Smooth muscle cell (in vitro differentiated cells): ENCODE measurements at regions not wholly inside any gene's neighbourhood (a gene's known extent, or its start where the extent isn't known, plus 50 kb on each side); places are given as distances from the start of the nearest gene placed in this dataset.

Source experiments
- DNase-seq: peaks from one replicate; lab custom pipeline; 2025; ENCODE audit not compliant: unreplicated experiment; lab: John Stamatoyannopoulos, UW
- H2AFZ ChIP-seq: fragments of 200-600 bp; sonication (generic); 2 replicates; pipeline ENCODE4 v1.6.0; 2016; ENCODE audit warnings: antibody characterized with exemption, low read depth, mild to moderate bottlenecking
- H3F3A ChIP-seq: fragments of 200-600 bp; sonication (generic); 2 replicates; pipeline ENCODE4 v1.6.0; 2017; ENCODE audit warnings: antibody characterized with exemption, low read depth
- H3K27ac ChIP-seq: fragments of 200-600 bp; sonication (generic); 2 replicates; pipeline ENCODE4 v1.5.1; 2016; ENCODE audit warnings: low read depth, mild to moderate bottlenecking
- H3K27me3 ChIP-seq: fragments of 200-600 bp; sonication (generic); 2 replicates; pipeline ENCODE4 v1.6.1; 2016; ENCODE audit warnings: low read depth, mild to moderate bottlenecking
- H3K36me3 ChIP-seq: fragments of 200-600 bp; sonication (generic); 2 replicates; pipeline ENCODE4 v1.5.1; 2016; ENCODE audit warnings: low read depth
- H3K4me1 ChIP-seq: fragments of 200-600 bp; sonication (generic); 2 replicates; pipeline ENCODE4 v1.5.1; 2016; ENCODE audit warnings: low read depth
- H3K4me2 ChIP-seq: fragments of 200-600 bp; sonication (generic); 2 replicates; pipeline ENCODE4 v1.6.0; 2016; ENCODE audit warnings: mild to moderate bottlenecking
- H3K4me3 ChIP-seq: fragments of 200-600 bp; sonication (generic); 2 replicates; pipeline ENCODE4 v1.5.1; 2016; ENCODE audit warnings: mild to moderate bottlenecking
- H3K79me2 ChIP-seq: fragments of 200-600 bp; sonication (generic); 2 replicates; pipeline ENCODE4 v1.6.0; 2016; ENCODE audit warnings: low read depth, mild to moderate bottlenecking
- H3K9ac ChIP-seq: fragments of 200-600 bp; sonication (generic); 2 replicates; pipeline ENCODE4 v1.6.0; 2016; ENCODE audit warnings: low read depth
- H3K9me3 ChIP-seq: fragments of 200-600 bp; sonication (generic); replicated peaks from 2 replicates; pipeline ENCODE4 v1.5.1; 2016; ENCODE audit warnings: low read depth
- H4K20me1 ChIP-seq: fragments of 200-600 bp; sonication (generic); 2 replicates; pipeline ENCODE4 v1.6.0; 2016; ENCODE audit warnings: low read depth
- WGBS: methylation state at CpG from one replicate; pipeline ENCODE4 v1.1.7; 2016; ENCODE audit warnings: low lambda C conversion rate; 5-methylcytosine and 5-hydroxymethylcytosine counted together
- TF ChIP-seq, protein P1 (sequence below): fragments of 200-600 bp; sonication (generic); IDR thresholded peaks from 2 replicates; pipeline ENCODE4 v1.5.1; 2017; ENCODE audit warnings: borderline replicate concordance, mild to moderate bottlenecking, antibody characterized with exemption; ENCODE audit not compliant: insufficient read depth, poor library complexity, severe bottlenecking

DNA sequence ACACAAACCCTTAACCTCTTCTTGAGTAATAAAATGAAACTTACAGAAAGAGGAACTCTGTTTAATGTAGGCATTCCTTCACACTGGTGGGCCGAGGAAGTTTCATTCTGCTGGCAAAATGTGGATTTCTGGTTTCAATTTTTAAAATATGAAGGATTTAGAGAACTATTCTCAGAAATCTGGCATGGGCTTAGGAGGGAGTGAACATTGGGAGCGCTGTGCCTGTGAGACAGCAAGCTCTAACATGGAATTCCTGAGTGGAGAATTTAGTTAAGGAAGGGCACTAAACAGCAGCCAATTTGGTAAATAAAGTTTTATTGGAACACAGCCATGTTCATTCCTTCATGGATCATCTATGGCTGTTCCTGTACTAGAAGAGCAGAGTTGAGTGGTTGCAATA, 751.8 kb upstream of the IGFBP3 start:
- Histone ChIP-seq H3F3A (no peaks in the 10 kb centered on the region), H3K36me3 (no peaks in the 10 kb centered on the region), H3K9ac (no peak overlapping the region), H2AFZ (peak overlapping the region; percentile 1), H4K20me1 (no peaks in the 10 kb centered on the region), H3K4me1 (no peaks in the 10 kb centered on the region), H3K4me3 (no peak overlapping the region), H3K27me3 (no peaks in the 10 kb centered on the region), H3K4me2 (no peak overlapping the region), H3K79me2 (no peaks in the 10 kb centered on the region), H3K9me3 (no peaks in the 10 kb centered on the region), H3K27ac (no peak overlapping the region)
- DNase-seq = no peak
- TF ChIP-seq, protein P1, sequence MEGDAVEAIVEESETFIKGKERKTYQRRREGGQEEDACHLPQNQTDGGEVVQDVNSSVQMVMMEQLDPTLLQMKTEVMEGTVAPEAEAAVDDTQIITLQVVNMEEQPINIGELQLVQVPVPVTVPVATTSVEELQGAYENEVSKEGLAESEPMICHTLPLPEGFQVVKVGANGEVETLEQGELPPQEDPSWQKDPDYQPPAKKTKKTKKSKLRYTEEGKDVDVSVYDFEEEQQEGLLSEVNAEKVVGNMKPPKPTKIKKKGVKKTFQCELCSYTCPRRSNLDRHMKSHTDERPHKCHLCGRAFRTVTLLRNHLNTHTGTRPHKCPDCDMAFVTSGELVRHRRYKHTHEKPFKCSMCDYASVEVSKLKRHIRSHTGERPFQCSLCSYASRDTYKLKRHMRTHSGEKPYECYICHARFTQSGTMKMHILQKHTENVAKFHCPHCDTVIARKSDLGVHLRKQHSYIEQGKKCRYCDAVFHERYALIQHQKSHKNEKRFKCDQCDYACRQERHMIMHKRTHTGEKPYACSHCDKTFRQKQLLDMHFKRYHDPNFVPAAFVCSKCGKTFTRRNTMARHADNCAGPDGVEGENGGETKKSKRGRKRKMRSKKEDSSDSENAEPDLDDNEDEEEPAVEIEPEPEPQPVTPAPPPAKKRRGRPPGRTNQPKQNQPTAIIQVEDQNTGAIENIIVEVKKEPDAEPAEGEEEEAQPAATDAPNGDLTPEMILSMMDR = no peak
- WGBS = 87% methylated on average over 2 of the region's 2 CpGs

GRCh38 chr7:46671108-46671769, 750.2 kb upstream of the IGFBP3 start:
- Histone ChIP-seq H3K27me3 (no peaks in the 10 kb centered on the region), H3K79me2 (no peaks in the 10 kb centered on the region), H3K9ac (no peak overlapping the region), H4K20me1 (no peaks in the 10 kb centered on the region), H2AFZ (no peak overlapping the region), H3K4me1 (no peaks in the 10 kb centered on the region), H3K4me2 (no peak overlapping the region), H3K9me3 (peaks cover 3% of the 10 kb centered on the region), H3K36me3 (no peaks in the 10 kb centered on the region), H3F3A (no peaks in the 10 kb centered on the region), H3K4me3 (no peak overlapping the region), H3K27ac (no peak overlapping the region)
- no peak for DNase-seq
- TF ChIP-seq, protein P1 = no peak
- WGBS = 41% methylated on average over 1 of the region's 1 CpG

GRCh38 chr7:46669028-46669427, 748.0 kb upstream of the IGFBP3 start:
- TF ChIP-seq, protein P1 = no peak
- WGBS = 99% methylated on average over 4 of the region's 4 CpGs

GRCh38 chr7:46664453-46664852, 743.4 kb upstream of the IGFBP3 start:
- Histone ChIP-seq H3K9me3 (peaks cover 3% of the 10 kb centered on the region), H3K9ac (no peak overlapping the region), H3K4me3 (no peak overlapping the region), H4K20me1 (no peaks in the 10 kb centered on the region), H2AFZ (no peak overlapping the region), H3K27ac (no peak overlapping the region), H3K27me3 (no peaks in the 10 kb centered on the region), H3F3A (peaks cover 4% of the 10 kb centered on the region), H3K4me2 (no peak overlapping the region), H3K79me2 (no peaks in the 10 kb centered on the region), H3K4me1 (peaks cover 4% of the 10 kb centered on the region), H3K36me3 (no peaks in the 10 kb centered on the region)
- no peak for DNase-seq
- TF ChIP-seq, protein P1 = no peak
- WGBS = 100% methylated on average over 1 of the region's 1 CpG

More at GRCh38 chr7:46669028-46669427, 748.0 kb upstream of the IGFBP3 start:
- no peaks in the 10 kb centered on the region for H4K20me1 ChIP-seq
- no peak overlapping the region for H3K4me3 ChIP-seq
- H3K9ac ChIP-seq = no peak overlapping the region
- peaks cover 3% of the 10 kb centered on the region for H3K9me3 ChIP-seq
- no peak for DNase-seq
- no peaks in the 10 kb centered on the region for H3K27me3 ChIP-seq
- H3K36me3 ChIP-seq = no peaks in the 10 kb centered on the region
- no peak overlapping the region for H2AFZ ChIP-seq
- H3F3A ChIP-seq = no peaks in the 10 kb centered on the region
- H3K27ac ChIP-seq = no peak overlapping the region
- H3K4me2 ChIP-seq = no peak overlapping the region
- no peaks in the 10 kb centered on the region for H3K4me1 ChIP-seq
- no peaks in the 10 kb centered on the region for H3K79me2 ChIP-seq
